GM23338 (cell line): ENCODE measurements at regions not wholly inside any gene's neighbourhood (a gene's known extent, or its start where the extent isn't known, plus 50 kb on each side); places are given as distances from the start of the nearest gene placed in this dataset.

ENCODE experiments used
- ATAC-seq: fragments of 200-7000 bp; cut with Tn5 transposase; 3 replicates; pipeline ENCODE4 v1.9.1; 2020
- DNase-seq: peaks from one replicate; pipeline ENCODE4 v3.0.0-alpha.2; 2015; ENCODE audit warnings: low spot score
- H2AFZ ChIP-seq: fragments of 200-600 bp; sonication (generic); 2 replicates; pipeline ENCODE4 v1.8.0; 2016; ENCODE audit warnings: antibody characterized with exemption, mild to moderate bottlenecking, moderate library complexity
- H3F3A ChIP-seq: fragments of 200-600 bp; sonication (generic); replicated peaks from 2 replicates; pipeline ENCODE4 v1.8.0; 2017; ENCODE audit warnings: antibody characterized with exemption, mixed run types, low read depth
- H3K27ac ChIP-seq: fragments of 200-600 bp; sonication (generic); 2 replicates; pipeline ENCODE4 v1.6.1; 2016; ENCODE audit warnings: low read depth
- H3K27me3 ChIP-seq: fragments of 200-600 bp; sonication (generic); 2 replicates; pipeline ENCODE4 v1.8.0; 2016; ENCODE audit warnings: mild to moderate bottlenecking, mixed run types, moderate library complexity; ENCODE audit not compliant: insufficient read depth
- H3K36me3 ChIP-seq: fragments of 200-600 bp; sonication (generic); 2 replicates; pipeline ENCODE4 v1.8.0; 2016; ENCODE audit warnings: mild to moderate bottlenecking; ENCODE audit not compliant: insufficient read depth
- H3K4me1 ChIP-seq: fragments of 200-600 bp; sonication (generic); 2 replicates; pipeline ENCODE4 v1.8.0; 2016; ENCODE audit warnings: mild to moderate bottlenecking, moderate library complexity; ENCODE audit not compliant: insufficient read depth
- H3K4me2 ChIP-seq: fragments of 200-600 bp; sonication (generic); 2 replicates; pipeline ENCODE4 v1.7.1; 2017; ENCODE audit warnings: mixed run types
- H3K4me3 ChIP-seq: fragments of 200-600 bp; sonication (generic); 2 replicates; pipeline ENCODE4 v1.6.1; 2016; ENCODE audit warnings: mixed run types
- H3K79me2 ChIP-seq: fragments of 200-600 bp; sonication (generic); replicated peaks from 2 replicates; pipeline ENCODE4 v1.8.0; 2017; ENCODE audit warnings: mild to moderate bottlenecking; ENCODE audit not compliant: insufficient read depth
- H3K9me2 ChIP-seq: fragments of 200-600 bp; sonication (generic); 2 replicates; pipeline ENCODE4 v1.8.0; 2017; ENCODE audit not compliant: insufficient read depth
- H4K20me1 ChIP-seq: fragments of 200-600 bp; sonication (generic); replicated peaks from 2 replicates; pipeline ENCODE4 v1.8.0; 2017; ENCODE audit warnings: mild to moderate bottlenecking; ENCODE audit not compliant: insufficient read depth
- H3K27ac Mint-ChIP-seq: 2 replicates; pipeline ENCODE4 v1.8.0; 2020; ENCODE audit warnings: inconsistent platforms, mild to moderate bottlenecking, moderate library complexity, mixed read lengths
- H3K27me3 Mint-ChIP-seq: 3 replicates; pipeline ENCODE4 v1.8.0; 2022; ENCODE audit warnings: low read depth, mild to moderate bottlenecking, moderate library complexity, mixed read lengths, inconsistent platforms; ENCODE audit not compliant: insufficient read depth, poor library complexity
- H3K36me3 Mint-ChIP-seq: 3 replicates; pipeline ENCODE4 v1.8.0; 2021; ENCODE audit warnings: low read depth, mild to moderate bottlenecking, inconsistent platforms, moderate library complexity, mixed read lengths
- H3K4me1 Mint-ChIP-seq: 3 replicates; pipeline ENCODE4 v1.8.0; 2020; ENCODE audit warnings: mild to moderate bottlenecking, inconsistent platforms, mixed read lengths
- H3K4me3 Mint-ChIP-seq: 3 replicates; pipeline ENCODE4 v1.8.0; 2021; ENCODE audit warnings: moderate library complexity, mild to moderate bottlenecking, inconsistent platforms, mixed read lengths
- H3K9me3 Mint-ChIP-seq: 3 replicates; pipeline ENCODE4 v1.8.0; 2020; ENCODE audit warnings: moderate library complexity, mild to moderate bottlenecking, inconsistent platforms, mixed read lengths
- CREB1 ChIP-seq: fragments of 250-450 bp; sonication (Bioruptor Pico); IDR thresholded peaks from 2 replicates; pipeline ENCODE4 v1.5.0; 2020; ENCODE audit warnings: low read depth, mild to moderate bottlenecking, moderate library complexity
- CTCF ChIP-seq, 2 experiments: fragments of 200-600 bp in 1 of 2; sonication (generic) in 1 of 2; conservative IDR thresholded peaks; 2 replicates each; pipeline versions ENCODE4 v1.5.1 to v1.6.1; 2016 to 2017; ENCODE audit warnings: antibody characterized with exemption in 2 of 2, low read depth in 2 of 2, mild to moderate bottlenecking in 2 of 2, moderate library complexity in 1 of 2
- EZH2 ChIP-seq: fragments of 200-600 bp; sonication (generic); IDR thresholded peaks from one replicate; pipeline ENCODE4 v1.8.0; 2017; ENCODE audit warnings: antibody characterized with exemption, mild to moderate bottlenecking, low read depth; ENCODE audit not compliant: unreplicated experiment
- JUNB ChIP-seq: IDR thresholded peaks from one replicate; pipeline ENCODE4 v1.6.1; 2016; ENCODE audit warnings: antibody characterized with exemption; ENCODE audit not compliant: unreplicated experiment
- POLR2AphosphoS5 ChIP-seq: IDR thresholded peaks from 2 replicates; pipeline ENCODE4 v1.6.1; 2016; ENCODE audit warnings: antibody characterized with exemption, low read depth
- REST ChIP-seq: IDR thresholded peaks from one replicate; pipeline ENCODE4 v1.6.1; 2018; ENCODE audit warnings: antibody characterized with exemption; ENCODE audit not compliant: unreplicated experiment
- STAT1 ChIP-seq: IDR thresholded peaks from one replicate; pipeline ENCODE4 v1.6.1; 2016; ENCODE audit warnings: antibody characterized with exemption; ENCODE audit not compliant: unreplicated experiment
- ZNF114 ChIP-seq: fragments of 250-450 bp; sonication (Bioruptor Pico); IDR thresholded peaks from 2 replicates; pipeline ENCODE4 v1.5.0; 2020; ENCODE audit warnings: mild to moderate bottlenecking, moderate library complexity
- ZNF331 ChIP-seq: fragments of 250-450 bp; sonication (Bioruptor Pico); IDR thresholded peaks from 2 replicates; pipeline ENCODE4 v1.5.0; 2020; ENCODE audit warnings: low read depth, mild to moderate bottlenecking, moderate library complexity

GRCh38 chr18:55739488-55739887 lies 151.5 kb upstream of the TCF4 start (continued):
- TF ChIP-seq REST (no peak), EZH2 (no peak)

- Mint-ChIP-seq H3K36me3 (no peaks in the 10 kb centered on the region), H3K27me3 (no peaks in the 10 kb centered on the region), H3K4me1 (no peaks in the 10 kb centered on the region), H3K27ac (no peak overlapping the region), H3K4me3 (no peak overlapping the region), H3K9me3 (no peaks in the 10 kb centered on the region)
- ATAC-seq: no peak
- Histone ChIP-seq H3K36me3 (no peaks in the 10 kb centered on the region), H3K4me3 (no peak overlapping the region), H3K27ac (no peak overlapping the region), H3K4me1 (no peaks in the 10 kb centered on the region), H3K4me2 (no peak overlapping the region), H3F3A (no peaks in the 10 kb centered on the region), H3K79me2 (no peaks in the 10 kb centered on the region), H3K27me3 (no peaks in the 10 kb centered on the region), H3K9me2 (0 out of 2 replicates have a peak, but pooled peaks cover 3% of the 10 kb centered on the region), H2AFZ (no peak overlapping the region), H4K20me1 (no peaks in the 10 kb centered on the region)
- TF ChIP-seq JUNB: no peak
- TF ChIP-seq STAT1: no peak
- TF ChIP-seq CREB1 (CRISPR knock-in tag): no peak
- no peak for TF ChIP-seq REST
- TF ChIP-seq ZNF331: no peak
- TF ChIP-seq CTCF (conservative IDR thresholded peaks at IDR 0.05; ENCODE audit: low read depth in 2 of 2): no peak
- TF ChIP-seq POLR2AphosphoS5: no peak
- no peak for TF ChIP-seq EZH2
- no peak for TF ChIP-seq ZNF114 (CRISPR knock-in tag)
- no peak for DNase-seq
Observed at GRCh38 chr18:55738483-55739114, 150.6 kb upstream of the TCF4 start.
